ENCODE measurements at regions not wholly inside any gene's neighbourhood (a gene's known extent, or its start where the extent isn't known, plus 50 kb on each side); places are given as distances from the start of the nearest gene placed in this dataset.

GRCh38 chr6:71402096-71402495 is 113.5 kb downstream of the OGFRL1 start:
- H3K27ac Mint-ChIP-seq (ENCODE audit: low read depth, unreplicated experiment), result peak overlapping the region; percentile 57
- ChIA-PET CTCF (no interaction called here), POLR2A (interaction anchor here (0.7 to 2.4 kb wide), 2 partner anchors 16 to 569 kb away, joined by 4 to 12 read pairs; no protein-coding TSS in a partner anchor)
- no peaks in the 10 kb centered on the region for H3K9me3 Mint-ChIP-seq (ENCODE audit: unreplicated experiment)
- BruUV-seq (replicated peaks), result no TSS peak
- H3K4me1 Mint-ChIP-seq (ENCODE audit: insufficient read depth, unreplicated experiment), result peaks cover 12% of the 10 kb centered on the region
- H3K4me3 Mint-ChIP-seq (ENCODE audit: unreplicated experiment), result no peak overlapping the region
- H3K36me3 Mint-ChIP-seq (ENCODE audit: insufficient read depth, unreplicated experiment), result peaks cover 9% of the 10 kb centered on the region
- intact Hi-C loops (cut with micrococcal nuclease), result no loop called here
- TF ChIP-seq, protein P1, sequence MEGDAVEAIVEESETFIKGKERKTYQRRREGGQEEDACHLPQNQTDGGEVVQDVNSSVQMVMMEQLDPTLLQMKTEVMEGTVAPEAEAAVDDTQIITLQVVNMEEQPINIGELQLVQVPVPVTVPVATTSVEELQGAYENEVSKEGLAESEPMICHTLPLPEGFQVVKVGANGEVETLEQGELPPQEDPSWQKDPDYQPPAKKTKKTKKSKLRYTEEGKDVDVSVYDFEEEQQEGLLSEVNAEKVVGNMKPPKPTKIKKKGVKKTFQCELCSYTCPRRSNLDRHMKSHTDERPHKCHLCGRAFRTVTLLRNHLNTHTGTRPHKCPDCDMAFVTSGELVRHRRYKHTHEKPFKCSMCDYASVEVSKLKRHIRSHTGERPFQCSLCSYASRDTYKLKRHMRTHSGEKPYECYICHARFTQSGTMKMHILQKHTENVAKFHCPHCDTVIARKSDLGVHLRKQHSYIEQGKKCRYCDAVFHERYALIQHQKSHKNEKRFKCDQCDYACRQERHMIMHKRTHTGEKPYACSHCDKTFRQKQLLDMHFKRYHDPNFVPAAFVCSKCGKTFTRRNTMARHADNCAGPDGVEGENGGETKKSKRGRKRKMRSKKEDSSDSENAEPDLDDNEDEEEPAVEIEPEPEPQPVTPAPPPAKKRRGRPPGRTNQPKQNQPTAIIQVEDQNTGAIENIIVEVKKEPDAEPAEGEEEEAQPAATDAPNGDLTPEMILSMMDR (IDR thresholded peaks at IDR 0.05; ENCODE audit: unreplicated experiment), result no peak
- DNase-seq (ENCODE audit: unreplicated experiment), result no peak
- H3K27me3 Mint-ChIP-seq (ENCODE audit: insufficient read depth, unreplicated experiment), result no peaks in the 10 kb centered on the region

- H3K27me3 Mint-ChIP-seq (ENCODE audit: insufficient read depth, unreplicated experiment), result no peaks in the 10 kb centered on the region
- no TSS peak for BruUV-seq (replicated peaks)
- peaks cover 5% of the 10 kb centered on the region for H3K36me3 Mint-ChIP-seq (ENCODE audit: insufficient read depth, unreplicated experiment)
- H3K4me3 Mint-ChIP-seq (ENCODE audit: unreplicated experiment), result peak overlapping the region; percentile 64
- peak overlapping the region; percentile 75 for H3K27ac Mint-ChIP-seq (ENCODE audit: low read depth, unreplicated experiment)
- no peaks in the 10 kb centered on the region for H3K9me3 Mint-ChIP-seq (ENCODE audit: unreplicated experiment)
- TF ChIP-seq, protein P1 (IDR thresholded peaks at IDR 0.05; ENCODE audit: unreplicated experiment), result no peak
- ChIA-PET POLR2A (interaction anchor here (0.6 to 4.2 kb wide), 11 partner anchors 9 to 1859 kb away, joined by 3 to 43 read pairs (median 5); partner anchors contain the start of genes FAM135A and KHDC1), CTCF (interaction anchor here (0.6 to 1.4 kb wide), 5 partner anchors 15 to 1034 kb away, joined by 3 to 5 read pairs (median 4); no protein-coding TSS in a partner anchor)
- intact Hi-C loops (cut with micrococcal nuclease), result no loop called here
- H3K4me1 Mint-ChIP-seq (ENCODE audit: insufficient read depth, unreplicated experiment), result peaks cover 20% of the 10 kb centered on the region
- DNase-seq (ENCODE audit: unreplicated experiment), result peak; percentile 54
These were observed 115.0 kb downstream of the OGFRL1 start for GRCh38 chr6:71403422-71404134.

DNA sequence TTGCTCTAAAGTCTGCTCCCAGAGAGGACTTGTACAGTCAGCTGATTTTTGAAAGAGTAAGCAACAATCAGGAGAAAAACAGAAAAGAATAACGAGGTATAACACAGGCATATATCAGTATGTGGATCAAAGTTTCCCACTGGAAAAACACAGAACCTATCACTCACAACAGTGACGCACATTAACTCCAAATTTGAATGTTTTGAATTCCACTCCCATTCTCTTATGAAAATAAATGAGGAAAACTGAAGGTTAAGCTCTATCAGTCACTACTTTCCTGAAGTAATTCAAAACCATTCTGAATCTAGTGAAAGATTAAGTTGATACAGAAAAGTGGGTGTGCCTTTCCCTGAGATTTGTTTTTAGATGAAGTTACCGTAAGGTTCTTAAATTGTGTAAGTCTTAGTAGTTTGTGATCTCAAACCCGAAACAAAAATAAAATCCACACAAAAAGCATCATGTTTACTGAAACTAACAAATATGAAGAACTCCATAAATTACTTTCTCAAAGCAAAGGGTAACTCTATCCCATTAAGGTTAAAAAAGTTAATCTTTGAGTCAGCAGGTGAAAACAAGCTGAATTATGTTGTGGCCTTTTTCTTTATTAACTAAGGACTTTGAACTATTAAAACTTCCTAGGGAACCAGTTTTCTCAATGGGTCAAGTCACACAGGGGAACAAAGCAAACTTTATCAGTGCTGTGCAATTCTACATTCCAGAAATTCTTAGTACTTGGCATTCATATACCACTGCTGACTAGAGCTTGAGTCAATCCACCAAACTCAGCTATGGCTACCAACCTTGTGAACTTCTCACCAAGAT is 115.7 kb downstream of the OGFRL1 start:
- ChIA-PET POLR2A (interaction anchor here (0.6 to 4.2 kb wide), 14 partner anchors 8 to 1859 kb away, joined by 3 to 43 read pairs (median 5); partner anchors contain the start of genes FAM135A and KHDC1), CTCF (interaction anchor here (0.5 to 1.8 kb wide), 8 partner anchors 13 to 1035 kb away, joined by 3 to 5 read pairs (median 4); no protein-coding TSS in a partner anchor)
- DNase-seq (ENCODE audit: unreplicated experiment), result peak; percentile 54
- peak overlapping the region; percentile 75 for H3K27ac Mint-ChIP-seq (ENCODE audit: low read depth, unreplicated experiment)
- H3K4me3 Mint-ChIP-seq (ENCODE audit: unreplicated experiment), result peak overlapping the region; percentile 64
- H3K9me3 Mint-ChIP-seq (ENCODE audit: unreplicated experiment), result no peaks in the 10 kb centered on the region
- peaks cover 26% of the 10 kb centered on the region for H3K4me1 Mint-ChIP-seq (ENCODE audit: insufficient read depth, unreplicated experiment)
- no TSS peak for BruUV-seq (replicated peaks)
- TF ChIP-seq, protein P1 (IDR thresholded peaks at IDR 0.05; ENCODE audit: unreplicated experiment), result no peak
- H3K27me3 Mint-ChIP-seq (ENCODE audit: insufficient read depth, unreplicated experiment), result no peaks in the 10 kb centered on the region
- intact Hi-C loops (cut with micrococcal nuclease), result no loop called here
- H3K36me3 Mint-ChIP-seq (ENCODE audit: insufficient read depth, unreplicated experiment), result peaks cover 5% of the 10 kb centered on the region

DNA sequence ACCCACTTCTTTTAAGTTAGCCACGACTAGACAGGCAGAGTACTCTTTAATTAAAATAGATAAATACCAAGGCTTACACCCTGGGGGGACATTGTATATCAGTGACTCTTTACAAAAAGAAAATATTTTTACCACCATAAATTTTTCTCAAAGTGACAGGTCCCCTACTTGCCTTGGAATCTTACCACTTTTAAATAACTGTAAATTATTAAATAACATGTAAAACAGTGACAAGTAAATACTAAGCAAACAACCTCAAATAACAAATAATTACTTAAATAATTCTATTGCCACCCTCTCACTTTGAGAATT is 116.3 kb downstream of the OGFRL1 start:
- Mint-ChIP-seq H3K4me3 (ENCODE audit: unreplicated experiment) (no peak overlapping the region), H3K36me3 (ENCODE audit: insufficient read depth, unreplicated experiment) (peaks cover 5% of the 10 kb centered on the region), H3K4me1 (ENCODE audit: insufficient read depth, unreplicated experiment) (peaks cover 26% of the 10 kb centered on the region), H3K27ac (ENCODE audit: low read depth, unreplicated experiment) (peak overlapping the region; percentile 75), H3K9me3 (ENCODE audit: unreplicated experiment) (no peaks in the 10 kb centered on the region), H3K27me3 (ENCODE audit: insufficient read depth, unreplicated experiment) (no peaks in the 10 kb centered on the region)
- TF ChIP-seq, protein P1 (IDR thresholded peaks at IDR 0.05; ENCODE audit: unreplicated experiment), result no peak
- intact Hi-C loops (cut with micrococcal nuclease), result no loop called here
- ChIA-PET CTCF (interaction anchor here (0.5 to 1.8 kb wide), 7 partner anchors 9 to 214 kb away, joined by 3 to 5 read pairs (median 3); no protein-coding TSS in a partner anchor), POLR2A (interaction anchor here (0.8 to 4.2 kb wide), 5 partner anchors 10 to 64 kb away, joined by 5 to 43 read pairs (median 11); no protein-coding TSS in a partner anchor)
- no TSS peak for BruUV-seq (replicated peaks)
- DNase-seq (ENCODE audit: unreplicated experiment), result no peak
